Gastrocnemius medialis (tissue), 4 donors: ENCODE measurements at regions not wholly inside any gene's neighbourhood (a gene's known extent, or its start where the extent isn't known, plus 50 kb on each side); places are given as distances from the start of the nearest gene placed in this dataset.

Experiments used
- CTCF ChIP-seq, 5 experiments: fragments of 450-650 bp in 3 of 5; fragments of 200-600 bp in 2 of 5; sonication (generic) in 2 of 5; IDR thresholded peaks in 4 of 5; conservative IDR thresholded peaks in 1 of 5; 1 replicate in 4 of 5; 2 replicates in 1 of 5; pipeline ENCODE4 v1.5.1; 2016 to 2019; ENCODE audit warnings: antibody characterized with exemption in 5 of 5, mild to moderate bottlenecking in 3 of 5, moderate library complexity in 3 of 5
- POLR2A ChIP-seq, 2 donors: fragments of 450-650 bp; IDR thresholded peaks; one replicate each; pipeline ENCODE4 v1.6.1; 2017; ENCODE audit warnings: antibody characterized with exemption in 2 of 2, mild to moderate bottlenecking in 2 of 2, moderate library complexity in 2 of 2

- TF ChIP-seq POLR2A (IDR thresholded peaks at IDR 0.05) (no peak), CTCF (IDR thresholded peaks at IDR 0.05 in 4 of 5, conservative IDR thresholded peaks at IDR 0.05 in 1 of 5) (no peak)
These were observed 217.0 kb downstream of the GAS1 start for GRCh38 chr9:86730163-86730928.
